HG03095 (cell line): ENCODE measurements at regions not wholly inside any gene's neighbourhood (a gene's known extent, or its start where the extent isn't known, plus 50 kb on each side); places are given as distances from the start of the nearest gene placed in this dataset.
"Not testable (repeated sequence)": the region's sequence is repeated elsewhere in the genome, so short reads cannot be mapped to it uniquely, and the experiment has no call there.

Source experiments
- ATAC-seq: cut with Tn5 transposase; IDR thresholded peaks from one replicate; pipeline ENCODE4 v1.9.1; 2021; ENCODE audit warnings: moderate library complexity; ENCODE audit not compliant: unreplicated experiment

DNA sequence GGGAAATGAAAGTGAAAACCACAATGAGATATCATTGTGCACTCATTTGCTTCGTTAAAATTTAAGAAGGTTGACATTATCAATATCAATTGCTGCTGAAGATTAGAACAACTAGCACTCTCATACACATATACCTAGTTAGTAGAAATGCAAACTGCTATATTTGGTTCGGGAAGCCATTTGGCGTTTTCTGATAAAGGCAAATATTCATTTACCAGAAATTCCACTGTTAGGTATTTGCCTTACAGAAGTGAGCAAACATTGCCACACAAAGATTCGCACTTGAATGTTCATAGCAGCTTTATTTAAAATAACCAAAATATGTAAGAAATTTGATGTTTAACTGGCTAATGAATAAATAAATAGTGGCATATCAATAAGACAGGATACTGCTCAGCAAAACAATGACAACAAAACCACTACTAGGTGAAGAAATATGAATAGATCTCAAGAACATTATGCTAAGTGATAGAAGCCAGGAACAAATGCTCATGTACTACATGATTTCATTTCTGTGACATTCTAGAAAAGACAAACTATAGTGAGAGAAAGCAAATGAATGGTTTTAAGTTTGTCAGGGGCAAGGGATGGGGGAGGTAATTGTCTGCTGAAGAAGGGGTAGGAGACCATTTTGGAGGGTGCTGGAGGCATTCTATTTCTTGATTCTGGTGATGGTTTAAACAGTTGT, 387.8 kb downstream of the PTH2R start:
- ATAC-seq, result no peak

DNA sequence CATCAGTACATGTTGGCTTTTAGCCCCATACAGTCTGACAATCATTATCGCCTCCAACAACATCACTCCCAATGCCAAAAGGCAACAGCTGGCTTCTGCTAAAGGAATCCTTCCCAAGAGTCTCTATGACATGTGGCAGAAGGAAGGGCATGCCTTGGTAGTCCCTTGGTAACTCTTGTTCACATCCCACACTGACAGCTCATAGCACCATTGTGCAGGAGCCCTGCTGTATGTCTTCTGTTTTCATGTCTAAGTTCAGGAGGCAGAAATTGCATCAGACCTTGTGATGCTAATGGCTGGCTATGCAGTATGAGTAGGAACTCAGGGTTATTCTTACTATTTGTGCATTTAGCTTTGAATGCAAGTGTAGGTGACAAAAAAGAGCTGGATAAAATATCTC, 392.1 kb downstream of the PTH2R start:
- no peak for ATAC-seq

GRCh38 chr2:208799397-208799796, 392.8 kb downstream of the PTH2R start:
- no peak for ATAC-seq

- ATAC-seq, result not testable (repeated sequence)
Observed at GRCh38 chr2:208800887-208801286, 394.3 kb downstream of the PTH2R start.

DNA sequence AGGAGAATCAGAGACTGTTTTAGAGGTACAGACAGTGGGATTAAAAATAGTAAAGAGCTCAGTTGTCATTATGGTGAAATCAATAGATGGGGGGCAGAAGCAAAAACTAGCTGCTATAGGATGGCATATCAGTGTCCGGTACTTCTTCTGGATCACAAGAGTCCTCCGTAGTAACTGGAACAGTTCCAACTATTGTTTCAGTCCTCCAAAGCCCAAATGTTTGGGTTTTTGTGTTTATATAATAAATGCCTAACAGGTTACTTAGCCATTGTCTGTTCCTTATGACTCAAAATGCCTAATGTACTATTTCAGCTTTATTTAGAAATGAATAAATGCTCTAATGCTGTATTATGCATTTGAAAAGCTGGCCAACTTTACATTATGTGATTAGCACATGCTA, 401.2 kb downstream of the PTH2R start:
- ATAC-seq, result no peak

DNA sequence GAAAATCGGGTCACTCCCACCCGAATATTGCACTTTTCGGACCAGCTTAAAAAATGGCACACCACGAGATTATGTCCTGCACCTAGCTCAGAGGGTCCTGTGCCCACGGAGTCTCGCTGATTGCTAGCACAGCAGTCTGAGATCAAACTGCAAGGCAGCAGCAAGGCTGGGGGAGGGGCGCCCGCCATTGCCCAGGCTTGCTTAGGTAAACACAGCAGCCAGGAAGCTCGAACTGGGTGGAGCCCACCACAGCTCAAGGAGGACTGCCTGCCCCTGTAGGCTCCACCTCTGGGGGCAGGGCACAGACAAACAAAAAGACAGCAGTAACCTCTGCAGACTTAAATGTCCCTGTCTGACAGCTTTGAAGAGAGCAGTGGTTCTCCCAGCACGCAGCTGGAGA, 405.3 kb downstream of the PTH2R start:
- ATAC-seq, result not testable (repeated sequence)

GRCh38 chr2:208819190-208819589, 412.6 kb downstream of the PTH2R start:
- no peak for ATAC-seq

DNA sequence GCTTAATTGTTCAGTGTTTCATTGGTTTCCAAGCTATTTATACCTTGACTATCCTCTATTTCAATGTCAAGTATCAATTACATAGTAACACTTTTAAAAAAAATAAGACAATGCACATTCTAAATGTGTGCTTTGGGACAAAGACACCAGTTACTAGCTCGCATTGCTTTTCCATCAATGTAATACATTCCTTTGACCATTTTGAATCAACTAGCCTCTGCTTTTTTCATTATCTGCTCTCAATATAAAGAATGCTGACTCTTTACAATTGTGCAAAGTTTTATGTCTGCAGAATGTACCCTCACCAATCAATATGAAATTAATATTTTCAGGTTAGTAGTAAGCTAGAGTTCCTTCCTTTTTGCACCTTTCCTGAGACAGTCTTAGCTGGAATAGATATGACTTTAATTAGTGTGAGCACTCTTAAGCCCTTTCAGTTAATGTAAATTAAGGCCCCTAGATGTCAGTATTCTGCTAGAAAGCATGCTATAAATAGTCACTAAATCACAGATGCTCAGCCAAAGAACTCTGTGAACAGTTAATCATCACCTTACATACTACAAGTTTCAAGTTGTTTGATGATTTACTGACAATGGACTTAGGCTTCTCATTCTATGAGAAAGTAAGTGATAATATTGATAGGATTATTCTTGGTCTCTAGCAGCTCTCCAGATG, 413.6 kb downstream of the PTH2R start:
- ATAC-seq, result peak; percentile 87

- no peak for ATAC-seq
Observed at GRCh38 chr2:208827109-208827508, 420.5 kb downstream of the PTH2R start.

GRCh38 chr2:208827549-208828221, 421.1 kb downstream of the PTH2R start:
- ATAC-seq, result no peak

DNA sequence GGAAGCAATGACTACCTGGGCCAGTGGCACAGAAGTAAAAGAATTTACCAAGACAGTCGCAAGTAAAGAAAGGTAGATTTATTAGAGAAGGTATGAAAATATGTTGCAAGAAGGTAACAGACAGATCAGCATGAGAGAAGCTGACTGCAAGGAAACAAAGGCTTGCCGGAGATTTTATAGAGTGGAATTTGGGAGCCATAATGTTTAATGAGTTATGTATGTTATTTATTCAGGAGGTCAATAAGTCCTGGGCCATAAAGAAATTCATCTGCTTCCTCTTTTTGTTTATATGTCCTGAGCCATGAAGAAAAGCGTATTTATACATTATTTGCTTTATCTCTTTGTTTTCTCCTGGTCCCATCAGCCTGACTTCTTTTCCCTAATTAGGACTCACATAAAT, 423.6 kb downstream of the PTH2R start:
- no peak for ATAC-seq

GRCh38 chr2:208847651-208848050, 441.1 kb downstream of the PTH2R start:
- ATAC-seq, result no peak

GRCh38 chr2:208854717-208855116, 448.1 kb downstream of the PTH2R start:
- ATAC-seq, result no peak

- ATAC-seq, result no peak
Observed at GRCh38 chr2:208867374-208867773, 460.8 kb downstream of the PTH2R start.

- ATAC-seq, result no peak
Observed at GRCh38 chr2:208872591-208872990, 466.0 kb downstream of the PTH2R start.

GRCh38 chr2:208879666-208880065, 473.1 kb downstream of the PTH2R start:
- no peak for ATAC-seq

GRCh38 chr2:208880171-208880570, 473.6 kb downstream of the PTH2R start:
- no peak for ATAC-seq

DNA sequence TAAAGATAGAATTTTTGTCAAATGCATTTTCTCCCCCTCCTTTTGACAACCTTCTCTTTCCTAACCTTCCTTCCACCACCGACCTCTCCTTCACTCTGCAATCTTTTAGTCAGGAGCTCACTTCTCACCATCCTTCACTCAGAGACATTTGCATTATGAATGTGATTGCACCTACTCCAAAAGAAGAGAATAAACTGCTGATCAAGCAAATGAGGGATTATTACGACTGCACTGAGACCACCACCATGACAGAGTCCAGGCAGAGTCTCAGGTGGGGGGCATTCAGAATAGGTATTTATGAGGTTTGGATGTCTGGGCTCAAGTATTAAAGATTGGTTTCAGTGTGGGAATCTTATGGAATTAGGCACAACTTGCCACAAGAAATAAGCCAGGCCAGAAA, 483.9 kb downstream of the PTH2R start:
- ATAC-seq, result no peak

GRCh38 chr2:208892203-208892602, 485.6 kb downstream of the PTH2R start:
- no peak for ATAC-seq

GRCh38 chr2:208906330-208906729, 499.7 kb downstream of the PTH2R start:
- ATAC-seq, result no peak

- ATAC-seq, result no peak
Observed at GRCh38 chr2:208915401-208915800, 508.4 kb upstream of the MAP2 start.

- ATAC-seq, result no peak
Observed at GRCh38 chr2:208916881-208917280, 507.0 kb upstream of the MAP2 start.
